WI38 (cell line): ENCODE measurements at regions not wholly inside any gene's neighbourhood (a gene's known extent, or its start where the extent isn't known, plus 50 kb on each side); places are given as distances from the start of the nearest gene placed in this dataset.

Experiments used
- H3K4me3 ChIP-seq: 2 replicates; pipeline ENCODE4 v1.5.1; 2011; ENCODE audit warnings: low read depth, mild to moderate bottlenecking, control low read depth, low read length
- TF ChIP-seq, protein P1 (sequence below): IDR thresholded peaks from 2 replicates; pipeline ENCODE4 v1.5.1; 2012; ENCODE audit warnings: low read depth, mild to moderate bottlenecking, control low read depth, low read length

DNA sequence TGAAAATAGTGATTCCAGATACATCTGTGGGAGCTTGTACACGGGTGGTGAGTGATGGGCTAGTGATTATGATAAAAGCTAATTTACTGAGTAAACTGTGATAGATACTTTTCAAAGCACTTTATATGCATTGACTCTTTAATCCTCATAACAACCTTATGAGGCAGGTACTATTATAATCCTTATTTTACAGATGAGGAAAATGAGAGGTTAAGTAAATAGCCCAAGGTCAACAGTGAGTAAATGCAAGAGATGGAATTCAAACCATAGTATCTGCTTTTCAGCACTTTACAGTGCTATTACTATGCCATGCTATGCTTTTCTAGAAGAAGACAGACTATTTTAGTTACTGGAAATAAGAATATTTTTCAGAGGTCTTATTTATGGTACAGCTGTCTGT is 320.9 kb upstream of the CITED2 start:
- H3K4me3 ChIP-seq = no peak overlapping the region
- TF ChIP-seq, protein P1, sequence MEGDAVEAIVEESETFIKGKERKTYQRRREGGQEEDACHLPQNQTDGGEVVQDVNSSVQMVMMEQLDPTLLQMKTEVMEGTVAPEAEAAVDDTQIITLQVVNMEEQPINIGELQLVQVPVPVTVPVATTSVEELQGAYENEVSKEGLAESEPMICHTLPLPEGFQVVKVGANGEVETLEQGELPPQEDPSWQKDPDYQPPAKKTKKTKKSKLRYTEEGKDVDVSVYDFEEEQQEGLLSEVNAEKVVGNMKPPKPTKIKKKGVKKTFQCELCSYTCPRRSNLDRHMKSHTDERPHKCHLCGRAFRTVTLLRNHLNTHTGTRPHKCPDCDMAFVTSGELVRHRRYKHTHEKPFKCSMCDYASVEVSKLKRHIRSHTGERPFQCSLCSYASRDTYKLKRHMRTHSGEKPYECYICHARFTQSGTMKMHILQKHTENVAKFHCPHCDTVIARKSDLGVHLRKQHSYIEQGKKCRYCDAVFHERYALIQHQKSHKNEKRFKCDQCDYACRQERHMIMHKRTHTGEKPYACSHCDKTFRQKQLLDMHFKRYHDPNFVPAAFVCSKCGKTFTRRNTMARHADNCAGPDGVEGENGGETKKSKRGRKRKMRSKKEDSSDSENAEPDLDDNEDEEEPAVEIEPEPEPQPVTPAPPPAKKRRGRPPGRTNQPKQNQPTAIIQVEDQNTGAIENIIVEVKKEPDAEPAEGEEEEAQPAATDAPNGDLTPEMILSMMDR = no peak

DNA sequence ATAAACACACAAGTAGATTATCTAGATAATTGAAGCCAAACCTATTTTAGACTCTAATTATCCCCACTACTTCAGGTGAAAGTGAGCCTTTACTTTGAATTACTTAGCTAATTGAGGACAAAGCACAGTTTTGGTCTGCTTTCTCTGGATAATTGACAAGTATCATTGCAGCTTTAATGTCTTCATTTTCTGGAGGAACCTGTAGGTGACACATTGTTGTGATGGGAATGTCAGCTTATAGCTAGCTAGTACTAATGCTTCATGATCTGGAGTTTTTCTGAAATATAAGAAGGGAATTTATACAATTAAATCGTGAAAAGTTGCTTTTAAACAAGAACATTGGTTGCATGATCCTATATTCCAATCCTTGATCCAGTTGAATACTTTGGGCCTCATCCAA is 319.3 kb upstream of the CITED2 start:
- H3K4me3 ChIP-seq = no peak overlapping the region
- TF ChIP-seq, protein P1 = no peak

DNA sequence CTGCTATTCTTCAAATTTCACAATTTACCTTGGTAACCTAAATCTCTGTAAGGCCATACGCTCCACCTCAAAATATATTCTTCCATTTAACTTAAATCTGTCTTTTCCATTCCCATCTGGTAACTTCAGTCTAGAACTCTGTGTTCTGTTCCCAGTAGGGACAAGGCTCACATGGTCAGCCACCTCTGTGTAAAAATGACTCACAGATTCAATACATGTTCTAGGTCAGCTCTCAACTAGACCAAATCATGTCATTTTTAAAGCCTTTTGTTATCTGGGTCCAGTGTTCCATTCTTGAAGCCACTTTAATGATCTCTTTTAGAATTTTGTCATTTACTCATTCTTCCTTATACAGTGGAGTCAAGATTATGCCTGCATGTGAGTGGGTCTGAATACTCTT is 315.6 kb upstream of the CITED2 start:
- TF ChIP-seq, protein P1 = no peak
- H3K4me3 ChIP-seq = no peak overlapping the region

DNA sequence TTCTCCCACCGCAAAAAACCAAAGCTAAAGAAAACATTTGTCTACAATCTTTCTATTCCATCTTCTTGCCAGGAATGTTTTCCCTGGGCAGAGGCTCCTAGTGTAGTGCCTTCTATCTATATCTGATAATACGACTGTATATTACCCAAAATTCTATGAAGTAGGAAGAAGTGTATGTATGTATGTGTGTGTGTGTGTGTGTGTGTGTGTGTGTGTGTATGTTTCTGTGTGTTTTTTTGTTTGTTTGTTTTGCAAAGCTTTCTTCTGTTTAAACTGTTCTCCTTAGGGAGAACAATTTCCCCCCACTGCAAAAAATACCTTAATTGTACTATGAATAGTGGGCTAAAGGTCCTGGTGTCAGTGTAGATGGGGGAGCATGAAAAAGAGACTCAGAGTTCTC is 312.6 kb upstream of the CITED2 start:
- H3K4me3 ChIP-seq = no peak overlapping the region
- TF ChIP-seq, protein P1 = no peak

DNA sequence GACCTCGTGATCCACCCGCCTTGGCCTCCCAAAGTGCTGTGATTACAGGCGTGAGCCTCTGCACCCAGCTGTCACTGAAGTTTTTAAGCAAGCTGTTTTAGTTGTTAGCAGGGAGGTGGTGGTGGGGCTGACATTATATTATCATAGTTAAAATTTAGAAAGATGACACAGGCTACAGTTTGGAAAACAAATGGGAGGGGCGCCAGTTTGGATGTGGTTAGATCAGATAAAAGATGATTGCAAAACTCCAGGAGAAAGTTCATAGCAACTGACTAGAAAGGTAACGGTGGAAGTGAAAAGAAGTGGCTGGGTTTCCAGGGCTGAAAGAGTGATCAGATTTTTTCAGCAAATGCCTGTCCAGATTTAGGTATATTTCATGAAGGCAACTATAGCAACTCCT is 311.9 kb upstream of the CITED2 start:
- no peak overlapping the region for H3K4me3 ChIP-seq
- TF ChIP-seq, protein P1 = no peak

DNA sequence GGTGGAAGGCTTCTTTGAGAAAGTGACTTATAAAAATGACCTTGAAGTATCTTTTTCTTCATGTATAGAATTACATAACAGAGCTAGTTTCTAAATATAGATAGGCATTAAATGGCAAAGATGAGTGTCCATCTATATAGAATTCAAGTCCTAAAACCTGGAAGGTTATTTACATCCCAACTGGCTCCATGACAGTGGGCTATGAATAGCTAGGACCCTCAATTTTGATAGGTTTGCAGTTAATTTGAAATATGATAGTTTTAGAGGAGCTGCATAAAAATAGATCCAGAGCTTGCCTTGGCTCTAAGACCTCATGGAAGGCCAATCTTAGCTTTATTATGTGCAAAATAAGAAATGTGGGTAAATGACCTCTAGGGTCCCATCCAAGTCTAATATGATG is 310.6 kb upstream of the CITED2 start:
- TF ChIP-seq, protein P1 = no peak
- no peak overlapping the region for H3K4me3 ChIP-seq

DNA sequence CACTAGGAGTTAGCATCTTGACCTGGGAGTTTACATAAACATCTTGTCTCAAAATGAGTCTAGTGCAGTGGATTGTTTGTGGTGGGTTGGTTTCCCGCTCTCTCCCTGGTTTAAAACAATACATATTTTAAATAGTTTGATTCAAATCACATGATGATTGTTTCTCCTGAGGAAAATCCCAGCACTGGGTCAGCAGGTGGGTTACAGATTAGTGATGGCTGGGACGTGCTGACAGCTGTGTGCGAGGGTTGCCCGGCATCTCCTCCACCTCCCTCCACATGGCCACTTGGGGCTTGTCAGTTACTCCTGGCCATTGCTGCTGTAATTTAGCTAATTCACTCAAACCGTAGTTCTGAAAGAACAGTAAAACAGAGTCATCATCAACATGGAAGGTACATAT is 306.4 kb upstream of the CITED2 start:
- TF ChIP-seq, protein P1 = no peak
- H3K4me3 ChIP-seq = no peak overlapping the region
